ENCODE measurements at regions not wholly inside any gene's neighbourhood (a gene's known extent, or its start where the extent isn't known, plus 50 kb on each side); places are given as distances from the start of the nearest gene placed in this dataset.

GRCh38 chr14:96673706-96674105 lies 123.5 kb upstream of the VRK1 start:
- no peak for DNase-seq
- H2BK5ac ChIP-seq (ENCODE audit: insufficient read length, low read length), result no peak overlapping the region
- no peak for TF ChIP-seq CTCF (conservative IDR thresholded peaks at IDR 0.05)
- H4K5ac ChIP-seq (ENCODE audit: insufficient read length, low read depth, low read length), result no peak overlapping the region
- no peaks in the 10 kb centered on the region for H3K79me2 ChIP-seq (ENCODE audit: insufficient read depth, low read length)
- H2AFZ ChIP-seq (ENCODE audit: low read length), result no peak overlapping the region
- H3K23ac ChIP-seq (ENCODE audit: insufficient read length, low read depth, low read length), result no peak overlapping the region
- Mint-ChIP-seq H3K4me3 (no peak overlapping the region), H3K27me3 (ENCODE audit: low read depth) (peaks cover 88% of the 10 kb centered on the region), H3K36me3 (ENCODE audit: insufficient read depth in 1 of 3, low read depth in 3 of 3) (no peaks in the 10 kb centered on the region), H3K27ac (no peak overlapping the region), H3K4me1 (peaks cover 7 to 8% of the 10 kb centered on the region in 2 experiments), H3K9me3 (no peaks in the 10 kb centered on the region; a peak in 1 of 5 replicates)
- no peak overlapping the region for H3K4me2 ChIP-seq (ENCODE audit: insufficient read depth, insufficient read length, low read length)
- no peaks in the 10 kb centered on the region for H3K4me1 ChIP-seq (ENCODE audit: insufficient read depth, low read length)
- no peak overlapping the region for H3K18ac ChIP-seq (ENCODE audit: insufficient read length, low read depth, low read length)
- H3T11ph ChIP-seq (ENCODE audit: low read length), result no peak overlapping the region
- H3K27me3 ChIP-seq (ENCODE audit: insufficient read depth, low read length), result no peaks in the 10 kb centered on the region; the same call in 1 of the 2 replicates
- no peak overlapping the region for H3K27ac ChIP-seq (ENCODE audit: insufficient read length, low read depth, low read length)
- no peaks in the 10 kb centered on the region for H4K20me1 ChIP-seq (ENCODE audit: control insufficient read depth, insufficient read depth, insufficient read length)
- no peak overlapping the region for H4K91ac ChIP-seq (ENCODE audit: insufficient read length, low read depth, low read length)
- WGBS (ENCODE audit: extremely low coverage, insufficient read length, low lambda C conversion rate), result no CpG with 5 or more reads among the region's 4 CpGs
- no peak overlapping the region for H3K14ac ChIP-seq (ENCODE audit: insufficient read depth, low read length)
- H3K9me3 ChIP-seq (ENCODE audit: control insufficient read depth, low read depth, low read length), result no peaks in the 10 kb centered on the region
- no peak overlapping the region for H2BK15ac ChIP-seq (ENCODE audit: low read depth, low read length)
- no peak overlapping the region for H3K4ac ChIP-seq (ENCODE audit: low read depth, low read length)
- no peak overlapping the region for H4K8ac ChIP-seq (replicated peaks; ENCODE audit: insufficient read length, low read depth, low read length)
- H3K79me1 ChIP-seq (ENCODE audit: insufficient read depth, low read depth, low read length, poor library complexity, severe bottlenecking), result no peaks in the 10 kb centered on the region
- H2BK20ac ChIP-seq (ENCODE audit: low read depth, low read length, poor library complexity, severe bottlenecking), result no peak overlapping the region
- H3K23me2 ChIP-seq (ENCODE audit: insufficient read length, low read depth, low read length, poor library complexity, severe bottlenecking), result no peaks in the 10 kb centered on the region
- no peak overlapping the region for H2AK5ac ChIP-seq (ENCODE audit: insufficient read length, low read length)
- H3K9ac ChIP-seq (ENCODE audit: extremely low read depth, insufficient read length, low read length), result no peak overlapping the region
- H2BK12ac ChIP-seq (ENCODE audit: insufficient read length, low read depth, low read length), result no peak overlapping the region
- no peak overlapping the region for H2BK120ac ChIP-seq (ENCODE audit: low read depth, low read length, poor library complexity, severe bottlenecking)
- no peak overlapping the region for H3K56ac ChIP-seq (ENCODE audit: insufficient read length, low read depth, low read length)

Measured in H9 (cell line).